ENCODE measurements at regions not wholly inside any gene's neighbourhood (a gene's known extent, or its start where the extent isn't known, plus 50 kb on each side); places are given as distances from the start of the nearest gene placed in this dataset.

DNA sequence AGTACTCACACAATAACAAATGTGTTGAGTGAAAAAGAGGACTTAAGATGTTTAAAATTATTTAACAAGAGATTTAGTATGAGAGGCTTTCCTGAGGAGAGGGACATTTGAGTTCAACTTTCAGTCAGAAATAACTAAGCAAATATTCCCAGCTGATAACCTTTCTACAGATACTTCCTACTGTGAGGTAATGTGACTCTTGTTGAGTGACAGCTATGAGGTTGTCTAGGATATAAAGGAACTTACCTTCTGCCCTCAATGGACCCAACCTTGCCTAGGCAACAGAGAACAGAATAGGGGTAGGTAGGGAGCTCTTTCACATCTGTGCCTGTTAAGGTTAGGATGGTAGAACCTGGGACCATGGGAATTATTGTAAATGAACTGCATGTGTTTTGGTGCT, 54.7 kb downstream of the GLUD2 start:
- TF ChIP-seq, protein P1, sequence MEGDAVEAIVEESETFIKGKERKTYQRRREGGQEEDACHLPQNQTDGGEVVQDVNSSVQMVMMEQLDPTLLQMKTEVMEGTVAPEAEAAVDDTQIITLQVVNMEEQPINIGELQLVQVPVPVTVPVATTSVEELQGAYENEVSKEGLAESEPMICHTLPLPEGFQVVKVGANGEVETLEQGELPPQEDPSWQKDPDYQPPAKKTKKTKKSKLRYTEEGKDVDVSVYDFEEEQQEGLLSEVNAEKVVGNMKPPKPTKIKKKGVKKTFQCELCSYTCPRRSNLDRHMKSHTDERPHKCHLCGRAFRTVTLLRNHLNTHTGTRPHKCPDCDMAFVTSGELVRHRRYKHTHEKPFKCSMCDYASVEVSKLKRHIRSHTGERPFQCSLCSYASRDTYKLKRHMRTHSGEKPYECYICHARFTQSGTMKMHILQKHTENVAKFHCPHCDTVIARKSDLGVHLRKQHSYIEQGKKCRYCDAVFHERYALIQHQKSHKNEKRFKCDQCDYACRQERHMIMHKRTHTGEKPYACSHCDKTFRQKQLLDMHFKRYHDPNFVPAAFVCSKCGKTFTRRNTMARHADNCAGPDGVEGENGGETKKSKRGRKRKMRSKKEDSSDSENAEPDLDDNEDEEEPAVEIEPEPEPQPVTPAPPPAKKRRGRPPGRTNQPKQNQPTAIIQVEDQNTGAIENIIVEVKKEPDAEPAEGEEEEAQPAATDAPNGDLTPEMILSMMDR (IDR thresholded peaks at IDR 0.05; ENCODE audit: low read depth, low read length) = no peak
- no peak for TF ChIP-seq EZH2phosphoT487 (IDR thresholded peaks at IDR 0.05; ENCODE audit: low read depth)
